ENCODE measurements at regions not wholly inside any gene's neighbourhood (a gene's known extent, or its start where the extent isn't known, plus 50 kb on each side); places are given as distances from the start of the nearest gene placed in this dataset.
A peak's percentile ranks its signal among the peaks of the same experiment; 100 is the strongest.

GRCh38 chr5:9790276-9790675 is 160.1 kb upstream of the TAS2R1 start:
- peaks cover 25% of the 10 kb centered on the region for H3K4me1 ChIP-seq

GRCh38 chr5:9789777-9790176 is 159.6 kb upstream of the TAS2R1 start:
- H3K9me3 ChIP-seq (replicated peaks): no peaks in the 10 kb centered on the region
- intact Hi-C loops (cut with micrococcal nuclease): no loop called here
- no peaks in the 10 kb centered on the region for H3K36me3 ChIP-seq
- peaks cover 25% of the 10 kb centered on the region for H3K4me1 ChIP-seq
- peaks cover 23% of the 10 kb centered on the region for H3K27me3 ChIP-seq (ENCODE audit: low read depth)
- H3K27ac ChIP-seq (replicated peaks): no peak overlapping the region
- DNase-seq: no peak
- TF ChIP-seq CTCF (IDR thresholded peaks at IDR 0.05; ENCODE audit: borderline replicate concordance): no peak
- no peak overlapping the region for H3K4me3 ChIP-seq

More at GRCh38 chr5:9790276-9790675, 160.1 kb upstream of the TAS2R1 start:
- Histone ChIP-seq H3K27me3 (ENCODE audit: low read depth) (peaks cover 18% of the 10 kb centered on the region), H3K9me3 (replicated peaks) (no peaks in the 10 kb centered on the region), H3K27ac (replicated peaks) (no peak overlapping the region), H3K36me3 (no peaks in the 10 kb centered on the region), H3K4me3 (no peak overlapping the region)
- intact Hi-C loops (cut with micrococcal nuclease): no loop called here
- no peak for DNase-seq
- no peak for TF ChIP-seq CTCF (IDR thresholded peaks at IDR 0.05; ENCODE audit: borderline replicate concordance)

- no peak for TF ChIP-seq CTCF (IDR thresholded peaks at IDR 0.05; ENCODE audit: borderline replicate concordance)
- no peak overlapping the region for H3K27ac ChIP-seq (replicated peaks)
- peaks cover 25% of the 10 kb centered on the region for H3K4me1 ChIP-seq
- peaks cover 31% of the 10 kb centered on the region for H3K27me3 ChIP-seq (ENCODE audit: low read depth)
- no peaks in the 10 kb centered on the region for H3K9me3 ChIP-seq (replicated peaks)
- intact Hi-C loops (cut with micrococcal nuclease): no loop called here
- H3K4me3 ChIP-seq: no peak overlapping the region
- DNase-seq: peak; percentile 27
- no peaks in the 10 kb centered on the region for H3K36me3 ChIP-seq
Observed at GRCh38 chr5:9787861-9788600, 157.9 kb upstream of the TAS2R1 start.

- no peak for TF ChIP-seq CTCF (IDR thresholded peaks at IDR 0.05; ENCODE audit: borderline replicate concordance)
Observed at GRCh38 chr5:9786380-9787360, 156.5 kb upstream of the TAS2R1 start.

GRCh38 chr5:9785751-9786150 is 155.6 kb upstream of the TAS2R1 start:
- no peaks in the 10 kb centered on the region for H3K36me3 ChIP-seq
- peaks cover 23% of the 10 kb centered on the region for H3K4me1 ChIP-seq
- DNase-seq: no peak
- no peak for TF ChIP-seq CTCF (IDR thresholded peaks at IDR 0.05; ENCODE audit: borderline replicate concordance)
- intact Hi-C loops (cut with micrococcal nuclease): no loop called here
- peaks cover 6% of the 10 kb centered on the region for H3K9me3 ChIP-seq (replicated peaks)
- no peak overlapping the region for H3K4me3 ChIP-seq
- peaks cover 31% of the 10 kb centered on the region for H3K27me3 ChIP-seq (ENCODE audit: low read depth)
- no peak overlapping the region for H3K27ac ChIP-seq (replicated peaks)

More at GRCh38 chr5:9786380-9787360, 156.5 kb upstream of the TAS2R1 start:
- Histone ChIP-seq H3K36me3 (no peaks in the 10 kb centered on the region), H3K4me1 (peaks cover 25% of the 10 kb centered on the region), H3K9me3 (replicated peaks) (no peaks in the 10 kb centered on the region), H3K27me3 (ENCODE audit: low read depth) (peaks cover 31% of the 10 kb centered on the region), H3K4me3 (no peak overlapping the region), H3K27ac (replicated peaks) (no peak overlapping the region)
- intact Hi-C loops (cut with micrococcal nuclease): no loop called here
- no peak for DNase-seq

All from left ventricle myocardium inferior (tissue), 1 donor.